Endothelial cell of umbilical vein (primary cell): ENCODE measurements at regions not wholly inside any gene's neighbourhood (a gene's known extent, or its start where the extent isn't known, plus 50 kb on each side); places are given as distances from the start of the nearest gene placed in this dataset.

Source experiments
- BruUV-seq: library from RNA; stranded (reverse); fragments of 400-500 nt; replicated peaks from 2 replicates; lab custom pipeline; 2021; lab: Mats Ljungman, UMichigan
- CTCF ChIA-PET: fragments of 300-600, 350-600 bp; sonication (Branson Sonifier 250); formaldehyde crosslinking; loops from one replicate; lab custom pipeline; 2021; ENCODE audit warnings: antibody characterized with exemption, inconsistent platforms; lab: Charles Lee
- POLR2A ChIA-PET: fragments of 300-600, 350-600 bp; sonication (Branson Sonifier 250); formaldehyde crosslinking; loops from one replicate; lab custom pipeline; 2021; ENCODE audit warnings: antibody characterized with exemption, inconsistent platforms; lab: Charles Lee
- DNase-seq: peaks from one replicate; pipeline ENCODE4 v3.0.0-alpha.2; 2011; ENCODE audit warnings: low read depth, low spot score
- FAIRE-seq: peaks from 2 replicates; lab custom pipeline; 2011; peaks lifted over from hg19 to GRCh38; lab: Jason Lieb, UNC
- H2AFZ ChIP-seq: 2 replicates; pipeline ENCODE4 v1.6.0; 2012; ENCODE audit warnings: low read depth, low read length, control low read depth, inconsistent platforms
- H3K27ac ChIP-seq: 2 replicates; pipeline ENCODE4 v1.5.1; 2011; ENCODE audit warnings: low read depth, mild to moderate bottlenecking, control low read depth, low read length, moderate library complexity; ENCODE audit not compliant: insufficient read depth
- H3K27me3 ChIP-seq, 2 experiments: 2 replicates each; pipeline versions ENCODE4 v1.6.0 to v1.6.1; 2011; ENCODE audit warnings: low read length in 2 of 2, mixed read lengths in 1 of 2; ENCODE audit not compliant: control insufficient read depth in 2 of 2, insufficient read depth in 2 of 2
- H3K36me3 ChIP-seq, 2 experiments: 2 replicates in 1 of 2; 3 replicates in 1 of 2; pipeline ENCODE4 v1.5.1; 2011; ENCODE audit warnings: low read length in 2 of 2, mild to moderate bottlenecking in 1 of 2, moderate library complexity in 1 of 2; ENCODE audit not compliant: control insufficient read depth in 2 of 2, insufficient read depth in 2 of 2; ENCODE audit errors: extremely low read depth in 1 of 2
- H3K4me1 ChIP-seq: 3 replicates; pipeline ENCODE4 v1.5.1; 2011; ENCODE audit warnings: mild to moderate bottlenecking, low read length; ENCODE audit not compliant: control insufficient read depth, insufficient read depth; ENCODE audit errors: extremely low read depth
- H3K4me2 ChIP-seq: 2 replicates; pipeline ENCODE4 v1.6.1; 2011; ENCODE audit warnings: low read length, control low read depth, mixed read lengths; ENCODE audit not compliant: insufficient read depth
- H3K4me3 ChIP-seq, 3 experiments: fragments of 200-600 bp in 1 of 3; sonication (generic), shearing (Covaris generic) in 1 of 3; replicated peaks in 1 of 3; 2 replicates each; pipeline ENCODE4 v1.5.1; 2011 to 2016; ENCODE audit warnings: control low read depth in 3 of 3, low read length in 3 of 3, mild to moderate bottlenecking in 2 of 3, inconsistent platforms in 1 of 3, low read depth in 1 of 3, moderate library complexity in 1 of 3; ENCODE audit not compliant: insufficient read depth in 1 of 3
- H3K79me2 ChIP-seq: 2 replicates; pipeline ENCODE4 v1.6.0; 2012; ENCODE audit warnings: low read length, inconsistent platforms; ENCODE audit not compliant: control insufficient read depth, insufficient read depth
- H3K9ac ChIP-seq: replicated peaks from 2 replicates; pipeline ENCODE3; 2011; ENCODE audit warnings: low read length, control low read depth; ENCODE audit not compliant: insufficient read depth; ENCODE audit errors: extremely low read depth
- H3K9me1 ChIP-seq: replicated peaks from 3 replicates; pipeline ENCODE4 v1.6.0; 2011; ENCODE audit warnings: mild to moderate bottlenecking, low read length; ENCODE audit not compliant: control insufficient read depth, insufficient read depth; ENCODE audit errors: extremely low read depth
- H3K9me3 ChIP-seq: replicated peaks from 2 replicates; pipeline ENCODE4 v1.5.1; 2012; ENCODE audit warnings: low read length, inconsistent platforms; ENCODE audit not compliant: control insufficient read depth, insufficient read depth
- H4K20me1 ChIP-seq: replicated peaks from 2 replicates; pipeline ENCODE3; 2011; ENCODE audit warnings: mild to moderate bottlenecking, low read length; ENCODE audit not compliant: control insufficient read depth, insufficient read depth; ENCODE audit errors: extremely low read depth
- EZH2 ChIP-seq: IDR thresholded peaks from 2 replicates; pipeline ENCODE4 v1.6.1; 2012; ENCODE audit warnings: borderline replicate concordance, low read depth, mild to moderate bottlenecking, moderate library complexity, low read length, inconsistent platforms; ENCODE audit not compliant: severe bottlenecking
- FOS ChIP-seq: IDR thresholded peaks from 2 replicates; pipeline ENCODE4 v1.6.1; 2011; ENCODE audit warnings: mild to moderate bottlenecking, low read length, moderate library complexity, borderline replicate concordance; ENCODE audit not compliant: insufficient read depth
- GATA2 ChIP-seq: IDR thresholded peaks from 2 replicates; pipeline ENCODE4 v1.7.0; 2011; ENCODE audit warnings: low read depth, mild to moderate bottlenecking, moderate library complexity, mixed read lengths, low read length; ENCODE audit not compliant: insufficient read length, insufficient read depth
- JUN ChIP-seq: IDR thresholded peaks from 2 replicates; pipeline ENCODE4 v1.6.1; 2011; ENCODE audit warnings: borderline replicate concordance, low read depth; ENCODE audit not compliant: insufficient read length, insufficient read depth
- MYC ChIP-seq: IDR thresholded peaks from one replicate; pipeline ENCODE4 v1.6.1; 2011; ENCODE audit warnings: mild to moderate bottlenecking, low read depth, low read length
- POLR2A ChIP-seq: IDR thresholded peaks from 2 replicates; pipeline ENCODE4 v1.6.1; 2012; ENCODE audit warnings: low read depth, mild to moderate bottlenecking, control low read depth, low read length
- POLR2AphosphoS5 ChIP-seq: IDR thresholded peaks from 2 replicates; pipeline ENCODE4 v1.6.1; 2012; ENCODE audit warnings: low read depth, mild to moderate bottlenecking, control low read depth, low read length, moderate library complexity; ENCODE audit not compliant: insufficient read depth
- dilution Hi-C: fragments of 300-500 bp; cut with MboI; formaldehyde crosslinking; loops from one replicate; pipeline ENCODE4 v1.15.0; 2019; ENCODE audit warnings: low sequenced_read_pairs; ENCODE audit not compliant: extremely low pct_ligation_motif_present
- intact Hi-C: fragments of 100-400 bp; cut with micrococcal nuclease; formaldehyde crosslinking; loops from one replicate; pipeline ENCODE4 v1.10.0; 2022
- TF ChIP-seq, protein P1 (sequence below): IDR thresholded peaks from 2 replicates; pipeline ENCODE4 v1.6.1; 2011; ENCODE audit not compliant: insufficient read depth, insufficient read length
- TF ChIP-seq, protein P2 (sequence below), 2 donors: IDR thresholded peaks; 1 replicate in 1 of 2; 2 replicates in 1 of 2; pipeline ENCODE4 v1.5.1; 2011; ENCODE audit warnings: low read length in 2 of 2, mild to moderate bottlenecking in 2 of 2, moderate library complexity in 2 of 2, control low read depth in 1 of 2, inconsistent platforms in 1 of 2, low read depth in 1 of 2; ENCODE audit not compliant: insufficient read depth in 1 of 2; ENCODE audit errors: extremely low read depth in 1 of 2

DNA sequence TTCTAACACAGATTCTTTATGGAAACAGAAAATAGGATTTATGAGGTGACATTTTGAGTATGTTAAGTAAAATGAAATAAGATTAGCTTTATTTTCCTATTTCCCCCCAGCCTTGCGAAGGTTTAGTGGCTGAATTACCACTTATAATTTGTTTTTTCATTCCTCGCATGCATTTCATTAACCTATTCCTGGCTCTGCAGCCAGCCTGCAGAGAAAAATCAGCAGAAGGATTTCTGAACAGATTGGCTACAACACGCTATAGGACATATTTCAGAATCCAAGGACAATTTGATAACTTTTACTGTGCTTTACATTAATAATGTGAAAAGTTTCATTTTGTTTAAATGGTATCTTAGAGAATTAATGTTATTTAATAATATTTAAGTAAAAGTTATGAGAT is 162.4 kb upstream of the MMS22L start:
- H3K79me2 ChIP-seq: no peaks in the 10 kb centered on the region
- POLR2A ChIA-PET: no interaction called here
- no peak overlapping the region for H3K4me2 ChIP-seq
- no peaks in the 10 kb centered on the region for H4K20me1 ChIP-seq
- TF ChIP-seq POLR2A: no peak
- TF ChIP-seq, protein P1, sequence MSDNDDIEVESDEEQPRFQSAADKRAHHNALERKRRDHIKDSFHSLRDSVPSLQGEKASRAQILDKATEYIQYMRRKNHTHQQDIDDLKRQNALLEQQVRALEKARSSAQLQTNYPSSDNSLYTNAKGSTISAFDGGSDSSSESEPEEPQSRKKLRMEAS: no peak
- no peak for TF ChIP-seq POLR2AphosphoS5
- TF ChIP-seq GATA2: no peak
- no peak for TF ChIP-seq EZH2
- no peak for TF ChIP-seq MYC
- TF ChIP-seq, protein P2, sequence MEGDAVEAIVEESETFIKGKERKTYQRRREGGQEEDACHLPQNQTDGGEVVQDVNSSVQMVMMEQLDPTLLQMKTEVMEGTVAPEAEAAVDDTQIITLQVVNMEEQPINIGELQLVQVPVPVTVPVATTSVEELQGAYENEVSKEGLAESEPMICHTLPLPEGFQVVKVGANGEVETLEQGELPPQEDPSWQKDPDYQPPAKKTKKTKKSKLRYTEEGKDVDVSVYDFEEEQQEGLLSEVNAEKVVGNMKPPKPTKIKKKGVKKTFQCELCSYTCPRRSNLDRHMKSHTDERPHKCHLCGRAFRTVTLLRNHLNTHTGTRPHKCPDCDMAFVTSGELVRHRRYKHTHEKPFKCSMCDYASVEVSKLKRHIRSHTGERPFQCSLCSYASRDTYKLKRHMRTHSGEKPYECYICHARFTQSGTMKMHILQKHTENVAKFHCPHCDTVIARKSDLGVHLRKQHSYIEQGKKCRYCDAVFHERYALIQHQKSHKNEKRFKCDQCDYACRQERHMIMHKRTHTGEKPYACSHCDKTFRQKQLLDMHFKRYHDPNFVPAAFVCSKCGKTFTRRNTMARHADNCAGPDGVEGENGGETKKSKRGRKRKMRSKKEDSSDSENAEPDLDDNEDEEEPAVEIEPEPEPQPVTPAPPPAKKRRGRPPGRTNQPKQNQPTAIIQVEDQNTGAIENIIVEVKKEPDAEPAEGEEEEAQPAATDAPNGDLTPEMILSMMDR (IDR thresholded peaks at IDR 0.05; ENCODE audit: extremely low read depth in 1 of 2, insufficient read depth in 1 of 2, low read depth in 1 of 2, low read length in 2 of 2): no peak
- TF ChIP-seq FOS: no peak
- TF ChIP-seq JUN: no peak
- H3K4me1 ChIP-seq: no peaks in the 10 kb centered on the region
- CTCF ChIA-PET: interaction anchor here (1.2 kb wide), 1 partner anchor 17 kb away, joined by 3 read pairs; no protein-coding TSS in a partner anchor
- BruUV-seq: no TSS peak
- intact Hi-C loops: no loop called here
- H3K36me3 ChIP-seq: no peaks in the 10 kb centered on the region
- peaks cover 0 to 2% of the 10 kb centered on the region in 2 experiments for H3K27me3 ChIP-seq
- no peak overlapping the region for H3K27ac ChIP-seq
- dilution Hi-C loops: no loop called here
- DNase-seq: no peak
- H2AFZ ChIP-seq: no peak overlapping the region
- H3K9me1 ChIP-seq: no peaks in the 10 kb centered on the region
- no peak overlapping the region for H3K9ac ChIP-seq
- no peaks in the 10 kb centered on the region for H3K9me3 ChIP-seq
- FAIRE-seq: no peak
- H3K4me3 ChIP-seq: no peak overlapping the region
